Tibial nerve (tissue), 4 donors: ENCODE measurements at regions not wholly inside any gene's neighbourhood (a gene's known extent, or its start where the extent isn't known, plus 50 kb on each side); places are given as distances from the start of the nearest gene placed in this dataset.

ENCODE experiments used
- EP300 ChIP-seq, 2 donors: sonication (generic); formaldehyde crosslinking; IDR thresholded peaks; one replicate each; pipeline ENCODE4 v1.6.1; 2017; ENCODE audit warnings: antibody characterized with exemption in 2 of 2, mild to moderate bottlenecking in 1 of 2
- TF ChIP-seq, protein P1 (sequence below), 5 experiments: fragments of 200-600 bp in 3 of 5; fragments of 450-650 bp in 2 of 5; sonication (generic) in 3 of 5; IDR thresholded peaks; one replicate each; pipeline ENCODE4 v1.5.1; 2016 to 2019; ENCODE audit warnings: antibody characterized with exemption in 5 of 5, mild to moderate bottlenecking in 3 of 5, moderate library complexity in 2 of 5

DNA sequence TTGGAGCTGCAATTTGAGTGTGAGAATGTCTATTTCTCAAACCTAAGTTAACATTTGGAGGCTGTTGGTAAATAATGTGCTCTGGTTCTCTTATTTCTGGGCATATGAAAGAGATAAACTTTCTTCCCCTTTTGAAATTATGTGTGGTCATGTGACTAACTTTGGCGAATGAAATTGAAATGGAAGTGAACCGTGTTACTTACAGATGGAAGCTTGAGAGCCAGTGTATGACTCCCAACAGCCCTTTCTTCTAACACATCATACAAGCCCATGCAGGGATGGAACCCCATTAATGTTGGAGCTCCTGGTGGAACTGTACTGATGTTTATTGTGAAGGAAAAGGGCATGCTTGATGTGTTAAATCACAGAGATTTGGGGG, 725.8 kb downstream of the TSN start:
- TF ChIP-seq, protein P1, sequence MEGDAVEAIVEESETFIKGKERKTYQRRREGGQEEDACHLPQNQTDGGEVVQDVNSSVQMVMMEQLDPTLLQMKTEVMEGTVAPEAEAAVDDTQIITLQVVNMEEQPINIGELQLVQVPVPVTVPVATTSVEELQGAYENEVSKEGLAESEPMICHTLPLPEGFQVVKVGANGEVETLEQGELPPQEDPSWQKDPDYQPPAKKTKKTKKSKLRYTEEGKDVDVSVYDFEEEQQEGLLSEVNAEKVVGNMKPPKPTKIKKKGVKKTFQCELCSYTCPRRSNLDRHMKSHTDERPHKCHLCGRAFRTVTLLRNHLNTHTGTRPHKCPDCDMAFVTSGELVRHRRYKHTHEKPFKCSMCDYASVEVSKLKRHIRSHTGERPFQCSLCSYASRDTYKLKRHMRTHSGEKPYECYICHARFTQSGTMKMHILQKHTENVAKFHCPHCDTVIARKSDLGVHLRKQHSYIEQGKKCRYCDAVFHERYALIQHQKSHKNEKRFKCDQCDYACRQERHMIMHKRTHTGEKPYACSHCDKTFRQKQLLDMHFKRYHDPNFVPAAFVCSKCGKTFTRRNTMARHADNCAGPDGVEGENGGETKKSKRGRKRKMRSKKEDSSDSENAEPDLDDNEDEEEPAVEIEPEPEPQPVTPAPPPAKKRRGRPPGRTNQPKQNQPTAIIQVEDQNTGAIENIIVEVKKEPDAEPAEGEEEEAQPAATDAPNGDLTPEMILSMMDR (IDR thresholded peaks at IDR 0.05) = no peak
- no peak for TF ChIP-seq EP300 (IDR thresholded peaks at IDR 0.05)
